GM18951 (cell line): ENCODE measurements at regions not wholly inside any gene's neighbourhood (a gene's known extent, or its start where the extent isn't known, plus 50 kb on each side); places are given as distances from the start of the nearest gene placed in this dataset.
"Not testable (repeated sequence)": the region's sequence is repeated elsewhere in the genome, so short reads cannot be mapped to it uniquely, and the experiment has no call there.

Experiments used
- POLR2A ChIP-seq: IDR thresholded peaks from 4 replicates; pipeline ENCODE4 v1.6.1; 2011; ENCODE audit warnings: mild to moderate bottlenecking; ENCODE audit not compliant: insufficient read length, insufficient read depth; ENCODE audit errors: extremely low read depth
- in situ Hi-C: fragments of 300-500 bp; cut with MboI; formaldehyde crosslinking; loops from one replicate; pipeline ENCODE4 v1.12.0; 2022; ENCODE audit warnings: low sequenced_read_pairs, mixed read lengths, inconsistent platforms; ENCODE audit not compliant: unreplicated experiment

DNA sequence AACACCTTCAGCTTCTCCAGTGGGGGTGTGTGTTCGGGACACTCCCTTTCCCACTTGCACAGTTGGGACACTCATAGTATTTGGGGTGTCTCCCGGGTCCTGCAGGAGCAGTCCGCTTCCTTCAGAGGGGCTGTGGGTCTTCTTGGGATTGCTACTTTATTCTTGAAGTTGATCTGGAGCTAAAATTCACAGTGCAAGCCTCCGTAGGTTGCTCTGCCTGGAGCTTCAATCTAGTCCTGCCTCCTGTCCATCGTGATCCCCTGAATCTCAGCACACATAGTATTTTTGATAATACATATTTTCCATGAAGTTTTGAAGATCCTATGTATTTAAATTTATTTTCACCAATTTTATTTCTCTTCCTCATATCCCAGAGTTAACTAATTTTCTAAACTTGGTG, 902.1 kb downstream of the LTN1 start:
- TF ChIP-seq POLR2A = no peak
- in situ Hi-C loops = no loop called here

DNA sequence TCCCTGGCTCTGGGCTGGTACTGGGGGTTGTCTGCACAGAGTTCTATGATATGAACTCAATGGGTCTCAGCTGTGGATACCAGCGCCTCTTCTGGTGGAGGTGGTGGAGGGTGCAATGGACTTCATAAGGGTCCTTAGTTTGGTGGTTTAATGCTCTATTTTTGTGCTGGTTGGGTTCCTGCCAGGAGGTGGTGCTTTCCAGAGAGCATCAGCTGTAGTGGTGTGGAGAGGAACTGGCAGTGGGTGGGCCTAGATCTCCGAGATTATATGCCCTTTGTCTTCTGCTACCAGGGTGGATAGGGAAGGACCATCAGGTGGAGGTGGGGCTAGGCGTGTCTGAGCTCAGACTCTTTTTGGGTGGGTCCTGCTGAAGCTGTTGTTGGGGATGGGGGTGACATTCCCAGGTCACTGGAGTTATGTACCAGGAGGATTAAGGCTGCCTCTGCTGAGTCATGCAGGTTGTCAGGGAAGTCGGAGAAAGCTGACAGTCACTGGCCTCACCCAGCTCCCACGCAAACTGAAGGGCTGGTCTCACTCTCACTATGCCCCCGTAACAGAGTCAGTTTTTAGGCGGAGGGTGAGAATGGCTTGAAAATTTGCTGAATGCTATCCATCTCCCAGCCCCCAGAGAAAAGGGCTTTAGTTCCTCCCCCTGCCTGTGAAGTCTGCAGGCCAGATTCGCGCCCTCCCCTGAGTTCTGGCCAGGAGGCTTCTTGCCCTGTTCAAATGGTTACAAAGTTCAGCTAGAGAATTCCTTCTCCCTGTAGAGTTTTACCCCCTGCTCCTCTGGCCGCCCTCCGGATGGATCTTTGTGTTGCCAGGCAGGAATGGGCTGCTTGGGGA, 902.9 kb downstream of the LTN1 start:
- TF ChIP-seq POLR2A = no peak
- in situ Hi-C loops = no loop called here

DNA sequence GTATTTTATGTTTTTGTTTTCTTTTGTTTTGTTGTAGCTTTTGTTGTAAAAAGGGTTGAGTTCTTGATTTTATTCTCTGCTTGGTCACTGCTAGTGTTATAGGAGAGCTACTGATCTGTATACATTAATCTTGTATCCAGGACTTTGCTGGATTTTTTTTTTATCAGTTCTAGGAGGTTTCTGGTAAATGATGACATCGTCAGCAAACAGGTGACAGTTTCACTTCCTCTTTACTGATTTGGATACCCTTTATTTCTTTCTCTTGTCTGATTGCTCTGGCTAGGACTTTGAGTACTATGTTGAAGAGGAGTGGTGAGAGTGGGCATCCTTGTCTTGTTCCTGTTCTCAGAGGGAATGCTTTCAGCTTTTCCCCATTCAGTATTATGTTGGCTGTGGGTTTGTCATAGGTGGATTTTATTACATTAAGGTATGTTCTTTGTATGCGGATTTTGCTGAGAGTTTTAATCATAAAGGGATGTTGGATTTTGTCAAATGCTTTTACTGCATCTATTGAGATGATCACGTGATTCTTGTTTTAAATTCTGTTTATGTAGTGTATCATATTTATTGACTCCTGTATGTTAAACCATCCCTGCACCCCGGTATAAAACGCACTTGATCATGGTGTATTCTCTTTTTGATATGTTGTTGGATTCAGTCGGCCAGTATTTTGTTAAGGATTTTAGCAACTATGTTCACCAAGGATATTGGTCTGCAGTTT, 905.7 kb downstream of the LTN1 start:
- in situ Hi-C loops = no loop called here
- TF ChIP-seq POLR2A = no peak

DNA sequence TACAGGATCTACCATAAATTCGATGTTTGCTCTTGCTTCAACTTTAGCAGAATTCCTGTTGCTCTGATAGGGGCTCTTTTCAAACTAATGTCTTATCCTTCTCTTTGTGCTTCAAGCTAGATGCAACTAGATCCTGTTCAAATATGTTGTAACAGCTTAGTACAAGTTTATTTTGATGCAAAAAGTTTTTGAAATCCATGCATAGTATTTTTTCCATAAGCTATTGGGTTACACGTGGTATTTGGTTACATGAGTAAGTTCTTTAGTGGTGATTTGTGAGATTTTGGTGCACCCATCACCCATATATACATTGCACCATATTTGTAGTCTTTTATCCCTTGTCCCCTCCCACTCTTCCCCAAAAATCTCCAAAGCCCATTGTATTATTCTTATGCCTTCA, 907.7 kb downstream of the LTN1 start:
- in situ Hi-C loops = no loop called here
- no peak for TF ChIP-seq POLR2A

- TF ChIP-seq POLR2A = no peak
- in situ Hi-C loops = no loop called here
Observed at GRCh38 chr21:28083350-28083749, 909.3 kb downstream of the LTN1 start.

DNA sequence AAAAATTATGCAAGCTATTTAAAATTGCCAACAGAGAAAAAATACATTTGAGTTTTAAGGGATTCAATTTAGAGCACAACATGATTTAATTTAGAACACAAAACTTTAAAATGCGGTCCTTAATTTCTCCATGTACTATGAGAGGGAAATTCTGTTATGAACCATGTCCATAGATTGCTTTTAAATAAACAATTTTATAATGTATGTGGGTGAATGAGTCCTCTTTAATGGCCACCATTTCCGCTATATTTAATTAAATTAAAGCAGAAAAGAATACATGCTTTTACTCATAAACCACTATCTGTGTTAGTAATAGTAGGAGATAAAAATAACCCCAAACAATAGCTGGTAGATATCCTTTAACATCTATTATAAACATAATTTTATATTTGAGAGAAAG, 914.6 kb downstream of the LTN1 start:
- TF ChIP-seq POLR2A = no peak
- in situ Hi-C loops = no loop called here

DNA sequence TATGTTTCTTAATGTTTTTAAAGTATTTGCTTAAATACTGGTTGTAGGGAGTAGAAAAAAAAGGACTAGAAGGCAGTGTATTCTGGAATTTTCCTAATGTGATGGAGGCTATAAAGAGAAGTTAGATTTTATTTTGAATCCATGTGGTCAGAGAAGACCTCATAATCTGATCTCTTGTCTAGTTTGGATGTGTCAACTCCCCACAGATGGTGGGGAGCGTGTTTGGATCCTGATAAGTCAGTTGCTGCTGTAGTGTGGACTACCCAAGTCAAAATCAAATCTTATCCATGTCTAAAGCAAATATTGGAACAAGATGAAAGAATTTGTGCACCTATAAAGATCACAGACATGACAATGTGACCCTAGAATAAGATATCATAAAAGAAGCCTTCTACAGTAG, 918.0 kb downstream of the LTN1 start:
- TF ChIP-seq POLR2A = no peak
- in situ Hi-C loops = no loop called here

DNA sequence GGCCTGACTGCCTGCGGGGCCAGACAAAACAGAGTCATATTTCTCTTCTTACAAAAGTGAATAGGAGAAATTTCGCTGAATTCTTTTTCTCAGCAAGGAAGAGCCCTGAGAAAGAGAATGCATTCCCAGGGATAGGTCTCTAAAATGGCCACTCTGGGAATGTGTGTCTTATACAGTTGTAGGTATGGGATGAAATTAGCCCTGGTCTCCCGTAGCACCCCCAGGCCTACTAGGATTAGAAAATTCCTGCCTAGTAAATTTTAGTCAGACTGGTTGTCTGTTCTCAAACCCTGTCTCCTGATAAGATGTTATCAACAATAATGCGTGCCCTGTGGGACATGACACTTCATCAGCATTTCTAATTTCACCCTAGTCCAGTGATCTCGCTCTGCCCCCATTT, 920.1 kb downstream of the LTN1 start:
- in situ Hi-C loops = no loop called here

DNA sequence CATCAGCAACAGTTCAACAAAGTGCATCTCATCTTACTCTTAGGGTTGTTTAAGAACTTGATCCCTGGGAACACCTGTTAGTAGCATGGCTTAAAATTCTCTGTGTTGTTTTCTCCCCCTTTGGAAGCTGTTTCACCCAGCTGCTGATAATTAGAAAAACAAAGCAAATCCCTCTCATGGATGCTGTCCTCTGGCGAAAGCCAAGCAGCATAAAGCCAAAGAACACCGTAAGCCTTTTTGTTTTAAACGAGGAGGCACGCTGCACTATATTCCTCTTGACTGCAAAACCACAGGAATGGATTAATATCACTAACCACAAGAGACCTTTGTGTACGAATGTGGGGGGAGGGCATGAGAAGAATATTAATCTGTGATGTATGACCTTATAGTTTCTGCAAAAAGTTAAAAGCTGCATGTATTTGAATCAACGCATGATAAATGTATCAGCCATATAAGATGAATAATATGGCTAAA, 923.2 kb downstream of the LTN1 start:
- TF ChIP-seq POLR2A = no peak
- in situ Hi-C loops = no loop called here

More for the DNA sequence above, 920.1 kb downstream of the LTN1 start:
- no peak for TF ChIP-seq POLR2A

DNA sequence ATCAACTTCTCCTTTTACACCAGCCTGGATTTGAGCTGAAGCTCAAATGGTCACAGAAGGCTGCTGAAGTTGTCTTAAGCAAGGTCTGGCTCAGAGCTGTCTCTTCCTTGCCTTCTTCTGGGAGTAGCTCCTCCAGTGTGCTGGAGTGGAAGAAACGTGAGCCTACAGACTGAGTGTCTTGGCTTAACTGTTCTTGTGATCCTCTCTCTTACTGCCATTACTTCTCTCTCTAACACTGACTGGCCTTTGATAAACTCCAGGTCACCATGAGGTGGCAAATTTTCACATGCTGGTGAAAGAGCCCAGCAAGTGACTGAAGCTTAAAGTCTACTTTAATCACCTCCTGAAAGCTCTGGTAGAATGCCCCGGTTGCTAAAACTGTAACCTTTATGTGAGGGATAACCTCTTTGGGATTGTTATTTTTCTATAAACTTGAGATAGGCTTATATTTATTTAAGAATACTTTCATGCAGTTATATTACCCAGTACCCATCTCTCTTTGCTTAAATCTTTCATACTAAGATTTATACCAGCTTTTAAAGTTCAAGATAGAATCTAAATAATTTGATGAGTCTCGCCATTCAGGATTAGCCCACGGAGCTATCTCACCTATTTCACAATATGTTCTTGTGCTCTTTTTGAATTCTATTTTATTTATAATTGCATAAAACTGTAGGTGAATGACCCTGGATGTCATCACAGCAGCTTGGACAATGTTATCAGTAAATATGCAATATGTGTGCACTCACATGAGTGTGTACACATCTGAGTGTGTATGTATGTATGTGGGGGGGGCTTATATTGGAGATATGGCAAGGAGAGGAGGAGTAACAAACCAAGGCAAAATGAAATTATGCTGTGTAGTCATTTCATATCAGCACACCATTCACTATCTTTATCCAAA, 924.0 kb downstream of the LTN1 start:
- in situ Hi-C loops = no loop called here
- TF ChIP-seq POLR2A = no peak

DNA sequence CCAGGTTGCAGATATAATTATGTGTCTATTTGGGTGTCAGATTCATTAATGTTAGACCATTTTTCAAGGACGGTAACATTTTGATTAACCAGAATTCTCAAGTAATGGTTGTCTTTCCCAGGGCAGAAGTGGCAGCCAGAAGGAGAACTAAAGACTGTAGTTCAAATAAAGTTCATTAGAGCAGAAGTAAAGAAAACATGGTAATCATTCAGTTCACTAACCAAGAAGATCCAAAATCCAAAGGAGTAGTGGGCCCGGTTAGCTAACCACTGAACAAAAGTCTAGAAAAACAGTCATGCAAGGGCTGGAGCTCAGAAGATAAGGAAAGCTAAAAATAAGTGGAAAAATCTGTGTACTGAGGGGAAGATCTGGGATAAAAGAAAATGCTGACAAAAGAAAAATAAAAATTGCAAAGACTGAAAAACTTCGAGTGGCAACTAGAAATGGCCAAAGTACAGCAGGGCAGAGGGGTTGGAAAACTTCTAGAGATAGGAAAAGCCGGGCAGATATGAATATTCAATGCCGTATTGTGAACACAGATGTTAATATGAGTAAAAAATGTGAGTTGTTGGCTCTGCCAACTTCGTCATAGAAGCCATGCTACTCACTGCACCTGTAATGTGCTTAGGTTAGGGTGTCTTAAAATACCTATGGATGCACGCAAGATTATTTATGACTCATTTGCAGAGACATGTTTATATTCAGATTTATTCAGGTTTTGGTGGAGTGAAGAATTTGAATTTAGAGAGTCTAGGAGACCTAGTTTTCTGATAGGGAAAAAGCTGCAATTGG, 925.9 kb downstream of the LTN1 start:
- TF ChIP-seq POLR2A = no peak
- in situ Hi-C loops = no loop called here

DNA sequence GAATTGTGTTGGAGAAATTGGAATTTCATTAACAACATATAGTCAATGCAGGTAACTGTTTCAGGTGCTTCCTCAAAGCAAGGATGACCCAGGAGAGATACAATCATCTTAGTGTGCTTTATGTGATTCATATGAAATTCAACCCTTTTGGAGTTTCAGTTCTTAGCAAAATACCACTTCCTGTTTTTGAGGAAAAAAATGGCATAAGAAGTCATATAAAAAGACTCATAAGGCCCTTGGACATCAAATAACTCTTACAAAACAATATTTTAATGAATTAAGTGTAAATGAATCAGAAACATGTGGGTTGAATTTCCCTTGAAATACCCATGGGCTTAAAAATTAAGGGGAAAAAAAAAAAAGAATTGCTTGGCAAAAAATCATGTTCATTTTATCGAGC, 926.6 kb downstream of the LTN1 start:
- no peak for TF ChIP-seq POLR2A
- in situ Hi-C loops = no loop called here

- TF ChIP-seq POLR2A = no peak
Observed at GRCh38 chr21:28063241-28064216, 929.1 kb downstream of the LTN1 start.

DNA sequence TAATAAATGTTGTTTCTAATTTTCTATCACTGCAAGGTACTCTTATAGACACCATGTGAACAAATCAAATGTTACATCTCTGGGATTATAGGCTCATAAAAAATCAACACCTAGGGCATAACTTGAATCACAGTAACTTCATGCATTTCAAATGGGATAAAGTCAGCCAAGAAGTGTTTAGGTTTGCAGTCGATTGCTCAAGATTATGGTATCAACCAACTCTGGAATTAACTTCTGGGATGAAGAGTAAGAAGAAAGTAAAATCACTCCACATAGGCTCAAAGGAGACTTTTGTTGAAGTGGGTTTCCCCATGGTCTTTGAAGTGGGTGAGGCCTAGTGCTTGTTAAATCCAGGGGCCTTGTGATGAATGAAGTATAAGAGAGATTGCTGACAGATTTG, 939.7 kb downstream of the LTN1 start:
- in situ Hi-C loops = not testable (repeated sequence)

More at GRCh38 chr21:28063241-28064216, 929.1 kb downstream of the LTN1 start:
- in situ Hi-C loops = no loop called here

- in situ Hi-C loops = not testable (repeated sequence)
Observed at GRCh38 chr21:28051649-28052048, 941.0 kb downstream of the LTN1 start.

DNA sequence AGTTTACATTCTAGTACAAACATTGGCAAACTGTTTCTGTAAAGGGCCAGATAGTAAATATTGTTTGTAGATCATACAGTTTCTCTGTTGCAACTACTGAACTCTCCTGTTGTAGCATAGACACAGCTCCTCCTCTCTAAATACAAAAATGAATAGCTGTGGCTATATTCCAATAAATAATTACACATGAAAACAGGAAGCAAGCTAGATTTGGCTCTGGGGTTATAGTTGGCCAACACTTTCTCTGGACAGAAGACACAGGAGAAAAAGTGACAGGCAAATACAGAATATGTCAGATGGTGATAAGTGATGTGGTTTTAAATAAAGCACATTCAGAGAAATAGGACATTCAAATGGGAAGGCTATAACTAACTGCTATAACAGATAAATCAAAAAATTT, 957.0 kb downstream of the LTN1 start:
- in situ Hi-C loops = not testable (repeated sequence)

GRCh38 chr21:28034916-28035315, 957.8 kb downstream of the LTN1 start:
- in situ Hi-C loops = not testable (repeated sequence)

GRCh38 chr21:28034334-28034733, 958.3 kb downstream of the LTN1 start:
- in situ Hi-C loops = not testable (repeated sequence)
